ENCODE measurements at regions not wholly inside any gene's neighbourhood (a gene's known extent, or its start where the extent isn't known, plus 50 kb on each side); places are given as distances from the start of the nearest gene placed in this dataset.

DNA sequence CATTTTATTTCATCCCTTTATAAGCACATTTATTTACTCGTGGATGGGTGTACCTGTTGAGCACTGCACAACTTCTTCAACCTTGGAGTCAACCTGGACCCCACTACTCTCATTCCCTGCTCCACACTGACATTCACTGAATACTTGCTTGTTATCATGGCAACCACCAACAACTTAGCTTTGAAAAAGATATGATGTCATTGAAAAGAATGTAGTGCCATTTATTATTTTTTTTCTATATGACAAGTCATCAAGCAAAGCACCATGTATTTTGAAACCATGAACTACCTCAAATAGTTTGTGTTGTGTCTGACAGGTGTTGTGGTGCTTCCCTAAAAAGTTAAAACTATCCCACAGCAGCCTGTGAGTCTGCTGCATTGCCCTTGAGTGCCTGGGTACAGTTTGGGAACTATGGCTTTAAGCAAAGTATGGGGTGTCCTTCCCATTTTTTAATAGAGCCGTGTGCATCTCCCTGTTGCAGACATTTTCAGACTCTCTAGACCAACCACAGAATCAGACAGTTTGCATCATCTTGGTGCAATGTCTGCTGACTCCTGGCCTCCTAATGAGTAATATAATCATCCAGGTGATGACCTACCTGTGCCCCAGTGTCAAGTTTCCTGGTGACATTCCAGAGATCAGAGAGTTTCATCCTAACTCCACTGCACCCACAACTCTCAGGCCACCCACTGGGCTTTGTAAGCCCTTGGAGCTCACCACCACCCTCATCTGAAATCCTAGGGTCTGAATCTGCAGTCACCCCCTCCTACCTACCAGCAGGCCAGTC is 339.7 kb upstream of the PROX1 start:
- TF ChIP-seq, protein P1, sequence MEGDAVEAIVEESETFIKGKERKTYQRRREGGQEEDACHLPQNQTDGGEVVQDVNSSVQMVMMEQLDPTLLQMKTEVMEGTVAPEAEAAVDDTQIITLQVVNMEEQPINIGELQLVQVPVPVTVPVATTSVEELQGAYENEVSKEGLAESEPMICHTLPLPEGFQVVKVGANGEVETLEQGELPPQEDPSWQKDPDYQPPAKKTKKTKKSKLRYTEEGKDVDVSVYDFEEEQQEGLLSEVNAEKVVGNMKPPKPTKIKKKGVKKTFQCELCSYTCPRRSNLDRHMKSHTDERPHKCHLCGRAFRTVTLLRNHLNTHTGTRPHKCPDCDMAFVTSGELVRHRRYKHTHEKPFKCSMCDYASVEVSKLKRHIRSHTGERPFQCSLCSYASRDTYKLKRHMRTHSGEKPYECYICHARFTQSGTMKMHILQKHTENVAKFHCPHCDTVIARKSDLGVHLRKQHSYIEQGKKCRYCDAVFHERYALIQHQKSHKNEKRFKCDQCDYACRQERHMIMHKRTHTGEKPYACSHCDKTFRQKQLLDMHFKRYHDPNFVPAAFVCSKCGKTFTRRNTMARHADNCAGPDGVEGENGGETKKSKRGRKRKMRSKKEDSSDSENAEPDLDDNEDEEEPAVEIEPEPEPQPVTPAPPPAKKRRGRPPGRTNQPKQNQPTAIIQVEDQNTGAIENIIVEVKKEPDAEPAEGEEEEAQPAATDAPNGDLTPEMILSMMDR (IDR thresholded peaks at IDR 0.05) = no peak
- WGBS, 2 donors = 42 to 59% methylated on average over 2 of the region's 2 CpGs
- H3K4me3 ChIP-seq = no peak overlapping the region
- no peaks in the 10 kb centered on the region for H3K9me3 ChIP-seq
- no peaks in the 10 kb centered on the region for H3K4me1 ChIP-seq
- no peak for DNase-seq
- intact Hi-C loops (cut with DNase I) = no loop called here
- H3K36me3 ChIP-seq = no peaks in the 10 kb centered on the region
- no peak overlapping the region for H3K27ac ChIP-seq
- no peak for ATAC-seq
- H3K27me3 ChIP-seq = peaks cover 0 to 11% (median 3%) of the 10 kb centered on the region in 7 donors

DNA sequence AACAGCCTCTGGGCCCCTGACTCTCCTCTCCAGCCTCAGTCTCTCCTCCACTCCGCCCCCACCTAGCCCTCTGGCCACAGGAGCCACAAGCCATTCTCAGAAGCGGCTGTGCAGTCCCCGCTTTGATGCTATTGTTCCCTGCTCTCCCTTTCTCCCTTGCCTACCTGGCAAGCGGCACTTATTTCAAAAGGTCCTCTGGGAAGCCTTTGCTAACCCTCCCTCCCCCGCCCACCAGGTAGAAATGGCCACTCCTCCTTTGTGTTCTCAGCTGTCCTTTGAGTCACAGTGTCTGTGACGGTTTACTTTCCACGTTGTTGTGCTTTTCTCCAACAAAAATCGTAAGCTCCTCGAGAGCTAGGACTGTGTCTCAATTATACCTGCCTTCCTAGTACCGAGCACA is 338.4 kb upstream of the PROX1 start:
- WGBS, 2 donors = 88 to 92% methylated on average over 10 of the region's 10 CpGs
- Histone ChIP-seq H3K27ac (no peak overlapping the region), H3K9me3 (no peaks in the 10 kb centered on the region), H3K36me3 (no peaks in the 10 kb centered on the region), H3K4me3 (no peak overlapping the region), H3K27me3 (peaks cover 0 to 11% (median 3%) of the 10 kb centered on the region in 7 donors), H3K4me1 (no peaks in the 10 kb centered on the region)
- no peak for DNase-seq
- TF ChIP-seq, protein P1 (IDR thresholded peaks at IDR 0.05) = no peak
- ATAC-seq = no peak
- intact Hi-C loops (cut with DNase I) = no loop called here

GRCh38 chr1:213650603-213651002 is 337.2 kb upstream of the PROX1 start:
- TF ChIP-seq, protein P1 (IDR thresholded peaks at IDR 0.05) = no peak
- 56 to 66% methylated on average over 2 of the region's 2 CpGs for WGBS, 2 donors
- Histone ChIP-seq H3K4me3 (no peak overlapping the region), H3K9me3 (no peaks in the 10 kb centered on the region), H3K36me3 (no peaks in the 10 kb centered on the region), H3K4me1 (no peaks in the 10 kb centered on the region), H3K27me3 (peaks cover 0 to 6% (median 0%) of the 10 kb centered on the region in 7 donors), H3K27ac (no peak overlapping the region)
- ATAC-seq = no peak
- intact Hi-C loops (cut with DNase I) = no loop called here
- DNase-seq = no peak

DNA sequence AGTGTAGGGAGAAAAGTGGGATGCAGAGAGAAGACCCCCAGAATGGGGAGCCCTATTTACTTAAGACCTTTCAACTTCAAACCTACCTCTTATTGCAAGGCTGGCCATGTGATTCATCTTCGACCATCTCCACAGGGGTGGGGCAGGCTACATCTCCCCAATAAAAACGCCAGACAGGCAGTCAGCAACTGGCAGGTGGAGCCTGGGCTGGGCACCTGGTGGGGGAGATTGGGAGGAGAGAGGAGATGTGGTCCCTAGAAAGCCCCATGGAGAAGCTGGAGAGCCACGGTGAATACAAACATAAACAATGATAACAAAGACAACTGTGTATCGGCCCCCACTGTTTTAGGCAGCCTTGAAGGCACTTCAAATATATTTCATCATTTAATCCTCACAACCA is 336.7 kb upstream of the PROX1 start:
- no peak for DNase-seq
- 70 to 72% methylated on average over 4 of the region's 4 CpGs for WGBS, 2 donors
- intact Hi-C loops (cut with DNase I) = no loop called here

More for the DNA sequence above, 336.7 kb upstream of the PROX1 start:
- H3K4me3 ChIP-seq = no peak overlapping the region
- no peaks in the 10 kb centered on the region for H3K9me3 ChIP-seq
- no peaks in the 10 kb centered on the region for H3K4me1 ChIP-seq
- no peaks in the 10 kb centered on the region for H3K36me3 ChIP-seq
- TF ChIP-seq, protein P1 (IDR thresholded peaks at IDR 0.05) = no peak
- no peak overlapping the region for H3K27ac ChIP-seq
- peaks cover 0 to 5% (median 1%) of the 10 kb centered on the region in 7 donors for H3K27me3 ChIP-seq
- no peak for ATAC-seq
